ENCODE measurements at regions not wholly inside any gene's neighbourhood (a gene's known extent, or its start where the extent isn't known, plus 50 kb on each side); places are given as distances from the start of the nearest gene placed in this dataset.

DNA sequence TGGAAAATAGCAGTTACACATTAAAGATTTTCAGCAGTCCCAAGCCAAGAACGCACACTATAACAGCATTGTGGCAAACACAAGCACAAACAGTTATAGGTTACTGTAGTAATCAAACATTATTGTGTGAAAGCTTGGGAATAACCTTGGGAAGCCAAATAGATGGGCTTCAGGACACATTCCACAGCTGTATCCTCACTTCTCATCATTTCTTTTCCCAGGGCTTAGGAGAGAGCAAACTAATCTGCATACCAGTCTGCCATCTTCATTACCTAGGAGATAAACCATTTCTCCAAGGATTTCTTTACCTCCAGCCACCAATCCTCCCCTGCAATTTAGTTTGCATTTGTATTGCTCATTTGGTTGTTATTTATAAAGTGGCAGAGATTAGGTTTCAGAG, 352.4 kb downstream of the SH2D4B start:
- DNase-seq (no peak), ATAC-seq (no peak)
- Histone ChIP-seq H3K4me1 (no peaks in the 10 kb centered on the region), H3K27ac (no peak overlapping the region), H3K9me3 (no peaks in the 10 kb centered on the region), H3K4me3 (no peak overlapping the region), H3K27me3 (no peaks in the 10 kb centered on the region), H3K36me3 (no peaks in the 10 kb centered on the region)
- intact Hi-C loops (cut with DNase I; ENCODE audit: low total_unique reads) (no loop called here), in situ Hi-C loops (cut with MboI; ENCODE audit: low sequenced_read_pairs in 4 of 4) (no loop called here)
- TF ChIP-seq, protein P1, sequence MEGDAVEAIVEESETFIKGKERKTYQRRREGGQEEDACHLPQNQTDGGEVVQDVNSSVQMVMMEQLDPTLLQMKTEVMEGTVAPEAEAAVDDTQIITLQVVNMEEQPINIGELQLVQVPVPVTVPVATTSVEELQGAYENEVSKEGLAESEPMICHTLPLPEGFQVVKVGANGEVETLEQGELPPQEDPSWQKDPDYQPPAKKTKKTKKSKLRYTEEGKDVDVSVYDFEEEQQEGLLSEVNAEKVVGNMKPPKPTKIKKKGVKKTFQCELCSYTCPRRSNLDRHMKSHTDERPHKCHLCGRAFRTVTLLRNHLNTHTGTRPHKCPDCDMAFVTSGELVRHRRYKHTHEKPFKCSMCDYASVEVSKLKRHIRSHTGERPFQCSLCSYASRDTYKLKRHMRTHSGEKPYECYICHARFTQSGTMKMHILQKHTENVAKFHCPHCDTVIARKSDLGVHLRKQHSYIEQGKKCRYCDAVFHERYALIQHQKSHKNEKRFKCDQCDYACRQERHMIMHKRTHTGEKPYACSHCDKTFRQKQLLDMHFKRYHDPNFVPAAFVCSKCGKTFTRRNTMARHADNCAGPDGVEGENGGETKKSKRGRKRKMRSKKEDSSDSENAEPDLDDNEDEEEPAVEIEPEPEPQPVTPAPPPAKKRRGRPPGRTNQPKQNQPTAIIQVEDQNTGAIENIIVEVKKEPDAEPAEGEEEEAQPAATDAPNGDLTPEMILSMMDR (IDR thresholded peaks at IDR 0.05 in 4 of 5, conservative IDR thresholded peaks at IDR 0.05 in 1 of 5) = no peak
- no peak for TF ChIP-seq POLR2A (IDR thresholded peaks at IDR 0.05)

DNA sequence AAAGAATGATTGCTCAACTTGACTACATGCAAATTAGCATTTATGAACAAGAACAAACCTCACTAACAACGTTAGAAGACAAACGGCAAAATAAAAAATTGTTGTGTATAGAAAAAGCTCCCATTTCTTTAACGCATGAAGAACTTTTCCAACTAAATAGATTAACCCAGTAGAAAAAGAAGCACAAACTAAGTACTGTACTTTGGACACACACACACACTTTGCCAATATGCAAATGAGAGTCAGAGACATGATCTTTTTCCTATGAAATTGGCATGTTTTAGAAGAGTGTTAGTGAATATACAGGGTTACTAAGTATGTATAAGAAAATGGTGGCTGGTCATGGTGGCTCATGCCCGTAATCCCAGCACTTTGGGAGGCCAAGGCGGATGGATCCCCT, 355.6 kb downstream of the SH2D4B start:
- intact Hi-C loops (cut with DNase I; ENCODE audit: low total_unique reads) = no loop called here
- H3K36me3 ChIP-seq = no peaks in the 10 kb centered on the region
- in situ Hi-C loops (cut with MboI; ENCODE audit: low sequenced_read_pairs in 4 of 4) = no loop called here
- no peak for TF ChIP-seq POLR2A (IDR thresholded peaks at IDR 0.05)
- TF ChIP-seq, protein P1 (IDR thresholded peaks at IDR 0.05 in 4 of 5, conservative IDR thresholded peaks at IDR 0.05 in 1 of 5) = no peak
- ATAC-seq = no peak
- no peaks in the 10 kb centered on the region for H3K4me1 ChIP-seq
- no peak overlapping the region for H3K4me3 ChIP-seq
- H3K9me3 ChIP-seq = no peaks in the 10 kb centered on the region
- DNase-seq = no peak
- no peak overlapping the region for H3K27ac ChIP-seq
- H3K27me3 ChIP-seq = no peaks in the 10 kb centered on the region

GRCh38 chr10:80894311-80894791, 356.6 kb downstream of the SH2D4B start:
- DNase-seq = no peak
- intact Hi-C loops (cut with DNase I; ENCODE audit: low total_unique reads) = no loop called here

DNA sequence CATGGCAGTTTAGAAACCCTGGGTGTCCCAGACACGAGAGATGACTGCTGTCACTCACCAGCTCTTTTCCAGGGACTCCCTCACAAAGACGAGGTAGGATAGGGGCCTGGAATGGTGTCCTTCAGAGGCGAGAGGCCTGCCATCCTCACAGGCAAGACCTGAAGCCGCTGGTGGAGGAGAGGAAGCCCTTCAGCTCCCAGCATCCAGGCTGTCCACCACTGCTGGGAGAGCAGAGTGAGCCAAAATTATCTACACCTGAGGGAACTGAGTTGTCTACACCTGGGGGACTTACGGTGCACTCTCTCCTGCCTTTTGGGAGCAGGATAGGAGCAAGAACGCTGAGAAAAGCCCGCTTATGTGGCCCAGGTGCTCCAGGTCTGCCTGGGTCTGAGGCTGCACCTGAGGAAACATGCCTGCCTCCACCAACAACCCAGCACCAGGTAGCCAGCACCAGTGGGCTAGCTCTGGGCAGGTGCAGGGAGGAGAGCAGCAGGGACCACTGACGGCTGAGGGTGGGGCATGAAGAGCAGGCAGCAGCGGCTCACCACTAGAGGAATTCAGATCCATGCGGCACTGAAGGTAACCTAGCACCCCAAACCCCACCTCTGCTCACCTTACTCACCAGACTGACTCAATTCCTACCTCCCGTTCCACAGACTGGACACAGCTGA, 357.2 kb downstream of the SH2D4B start:
- Histone ChIP-seq H3K9me3 (no peaks in the 10 kb centered on the region), H3K27me3 (no peaks in the 10 kb centered on the region), H3K4me1 (no peaks in the 10 kb centered on the region), H3K27ac (no peak overlapping the region), H3K4me3 (no peak overlapping the region), H3K36me3 (no peaks in the 10 kb centered on the region)
- in situ Hi-C loops (cut with MboI; ENCODE audit: low sequenced_read_pairs in 4 of 4) (no loop called here), intact Hi-C loops (cut with DNase I; ENCODE audit: low total_unique reads) (no loop called here)
- ATAC-seq (no peak), DNase-seq (no peak)
- TF ChIP-seq POLR2A (IDR thresholded peaks at IDR 0.05) = no peak
- TF ChIP-seq, protein P1 (IDR thresholded peaks at IDR 0.05 in 4 of 5, conservative IDR thresholded peaks at IDR 0.05 in 1 of 5) = no peak

More at GRCh38 chr10:80894311-80894791, 356.6 kb downstream of the SH2D4B start:
- no peak overlapping the region for H3K4me3 ChIP-seq
- H3K9me3 ChIP-seq = no peaks in the 10 kb centered on the region
- no peaks in the 10 kb centered on the region for H3K27me3 ChIP-seq
- in situ Hi-C loops (cut with MboI; ENCODE audit: low sequenced_read_pairs in 4 of 4) = no loop called here
- H3K4me1 ChIP-seq = no peaks in the 10 kb centered on the region
- H3K36me3 ChIP-seq = no peaks in the 10 kb centered on the region
- no peak for TF ChIP-seq POLR2A (IDR thresholded peaks at IDR 0.05)
- TF ChIP-seq, protein P1 (IDR thresholded peaks at IDR 0.05 in 4 of 5, conservative IDR thresholded peaks at IDR 0.05 in 1 of 5) = no peak
- ATAC-seq = no peak
- no peak overlapping the region for H3K27ac ChIP-seq

GRCh38 chr10:80896076-80896475, 358.4 kb downstream of the SH2D4B start:
- H3K27me3 ChIP-seq = no peaks in the 10 kb centered on the region
- H3K4me1 ChIP-seq = no peaks in the 10 kb centered on the region
- no peak for ATAC-seq
- H3K27ac ChIP-seq = no peak overlapping the region
- no peak overlapping the region for H3K4me3 ChIP-seq
- no peaks in the 10 kb centered on the region for H3K9me3 ChIP-seq
- no peak for DNase-seq
- no peaks in the 10 kb centered on the region for H3K36me3 ChIP-seq
- in situ Hi-C loops (cut with MboI; ENCODE audit: low sequenced_read_pairs in 4 of 4) (no loop called here), intact Hi-C loops (cut with DNase I; ENCODE audit: low total_unique reads) (no loop called here)
- TF ChIP-seq, protein P1 (IDR thresholded peaks at IDR 0.05 in 4 of 5, conservative IDR thresholded peaks at IDR 0.05 in 1 of 5) = no peak
